Neural cell (in vitro differentiated cells): ENCODE measurements at regions not wholly inside any gene's neighbourhood (a gene's known extent, or its start where the extent isn't known, plus 50 kb on each side); places are given as distances from the start of the nearest gene placed in this dataset.

Source experiments
- EP300 ChIP-seq: fragments of 450-650 bp; conservative IDR thresholded peaks from 2 replicates; pipeline ENCODE4 v1.6.1; 2014; ENCODE audit warnings: antibody characterized with exemption, mild to moderate bottlenecking, moderate library complexity; ENCODE audit not compliant: poor library complexity, severe bottlenecking
- EZH2 ChIP-seq: fragments of 200-600, 300-800 bp; shearing (Covaris generic), sonication (generic); IDR thresholded peaks from 2 replicates; pipeline ENCODE4 v1.6.1; 2014; ENCODE audit warnings: antibody characterized with exemption, low read length, borderline replicate concordance, mild to moderate bottlenecking; ENCODE audit not compliant: insufficient read depth, poor library complexity, severe bottlenecking
- TAF1 ChIP-seq: IDR thresholded peaks from 2 replicates; pipeline ENCODE4 v1.6.1; 2012; ENCODE audit warnings: low read depth
- TF ChIP-seq, protein P1 (sequence below): fragments of 450-650 bp; IDR thresholded peaks from 2 replicates; pipeline ENCODE4 v1.5.1; 2014; ENCODE audit warnings: antibody characterized with exemption, mild to moderate bottlenecking, moderate library complexity; ENCODE audit not compliant: poor library complexity, severe bottlenecking

DNA sequence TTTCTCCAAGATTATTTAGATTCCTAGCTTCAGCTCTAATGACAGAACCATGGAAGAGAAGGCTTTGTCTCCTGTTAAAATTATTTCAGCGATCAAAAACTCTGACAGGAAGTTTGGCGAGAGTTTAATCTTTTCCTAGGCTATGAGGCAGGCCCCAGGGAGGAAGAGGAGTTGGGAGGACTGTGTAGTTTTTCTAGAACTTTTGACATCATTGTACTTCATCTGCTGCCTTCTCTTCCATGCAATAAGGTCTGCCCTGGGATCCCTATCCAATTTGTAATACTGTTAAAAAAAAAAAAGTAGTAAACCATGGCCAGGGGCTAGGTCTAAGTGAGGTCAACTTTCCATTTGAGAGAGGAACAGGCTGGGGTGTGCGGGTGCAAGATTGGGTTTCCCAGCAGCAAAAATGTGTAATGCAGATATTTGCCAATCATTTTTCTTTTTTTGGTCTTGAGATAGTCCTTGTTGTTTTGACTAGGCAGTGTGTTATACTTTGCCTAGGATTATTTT is 261.9 kb upstream of the ANKH start:
- TF ChIP-seq, protein P1, sequence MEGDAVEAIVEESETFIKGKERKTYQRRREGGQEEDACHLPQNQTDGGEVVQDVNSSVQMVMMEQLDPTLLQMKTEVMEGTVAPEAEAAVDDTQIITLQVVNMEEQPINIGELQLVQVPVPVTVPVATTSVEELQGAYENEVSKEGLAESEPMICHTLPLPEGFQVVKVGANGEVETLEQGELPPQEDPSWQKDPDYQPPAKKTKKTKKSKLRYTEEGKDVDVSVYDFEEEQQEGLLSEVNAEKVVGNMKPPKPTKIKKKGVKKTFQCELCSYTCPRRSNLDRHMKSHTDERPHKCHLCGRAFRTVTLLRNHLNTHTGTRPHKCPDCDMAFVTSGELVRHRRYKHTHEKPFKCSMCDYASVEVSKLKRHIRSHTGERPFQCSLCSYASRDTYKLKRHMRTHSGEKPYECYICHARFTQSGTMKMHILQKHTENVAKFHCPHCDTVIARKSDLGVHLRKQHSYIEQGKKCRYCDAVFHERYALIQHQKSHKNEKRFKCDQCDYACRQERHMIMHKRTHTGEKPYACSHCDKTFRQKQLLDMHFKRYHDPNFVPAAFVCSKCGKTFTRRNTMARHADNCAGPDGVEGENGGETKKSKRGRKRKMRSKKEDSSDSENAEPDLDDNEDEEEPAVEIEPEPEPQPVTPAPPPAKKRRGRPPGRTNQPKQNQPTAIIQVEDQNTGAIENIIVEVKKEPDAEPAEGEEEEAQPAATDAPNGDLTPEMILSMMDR = no peak
- TF ChIP-seq TAF1 (no peak), EP300 (no peak), EZH2 (no peak)
